NCI-H446 (cell line): ENCODE measurements at regions not wholly inside any gene's neighbourhood (a gene's known extent, or its start where the extent isn't known, plus 50 kb on each side); places are given as distances from the start of the nearest gene placed in this dataset.

ENCODE experiments used
- DNase-seq, 2 experiments: peaks; one replicate each; lab custom pipeline; 2025; lab: John Stamatoyannopoulos, UW

GRCh38 chr9:103919605-103920209, 174.4 kb upstream of the SMC2 start:
- no peak for DNase-seq

DNA sequence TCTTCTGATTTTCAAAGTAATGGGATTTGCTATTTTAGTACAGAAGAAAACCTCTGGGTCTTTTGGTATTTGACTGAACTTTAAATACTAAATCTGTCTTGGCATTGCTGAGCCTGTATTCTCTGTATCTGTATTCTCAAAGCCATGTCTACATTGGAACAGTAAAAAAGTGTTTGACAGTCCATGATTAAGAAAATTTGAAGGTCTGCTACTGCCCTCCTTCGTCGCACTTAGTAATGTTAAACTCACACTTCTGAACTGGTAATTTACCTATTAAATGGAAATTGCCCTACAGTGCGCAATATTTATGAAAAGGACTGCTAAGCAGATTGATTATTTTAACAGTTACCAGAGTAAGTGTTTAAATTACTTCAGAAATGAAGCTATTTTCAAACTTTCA, 165.7 kb upstream of the SMC2 start:
- no peak for DNase-seq

- no peak for DNase-seq
Observed at GRCh38 chr9:103941104-103941503, 153.0 kb upstream of the SMC2 start.

- no peak for DNase-seq
Observed at GRCh38 chr9:103942200-103942599, 151.9 kb upstream of the SMC2 start.

GRCh38 chr9:103942651-103943050, 151.5 kb upstream of the SMC2 start:
- DNase-seq = peak in 1 of 2 experiments; percentile 21

- DNase-seq = no peak
Observed at GRCh38 chr9:103949096-103949495, 145.0 kb upstream of the SMC2 start.

DNA sequence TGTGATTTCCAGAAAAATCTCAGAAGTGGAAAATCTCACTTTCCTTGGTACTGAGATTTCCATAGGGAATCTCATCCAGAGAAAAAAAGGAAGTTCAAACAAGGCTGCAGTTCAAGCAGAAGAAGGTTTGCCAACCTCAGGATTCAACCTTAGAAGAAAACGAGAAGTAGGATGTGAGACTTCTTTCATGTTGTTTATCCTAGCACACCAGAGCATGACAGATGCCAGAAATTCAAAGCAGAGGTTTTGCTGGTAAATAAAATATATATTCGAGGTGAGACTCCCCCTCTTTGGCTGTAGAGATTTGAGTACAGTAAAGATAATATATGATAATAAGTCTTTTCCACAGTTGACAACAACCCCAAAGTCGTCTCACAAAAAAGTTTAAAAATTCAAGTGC, 116.9 kb upstream of the SMC2 start:
- DNase-seq = no peak

- DNase-seq = no peak
Observed at GRCh38 chr9:103978396-103978795, 115.7 kb upstream of the SMC2 start.

GRCh38 chr9:103981912-103982311, 112.2 kb upstream of the SMC2 start:
- no peak for DNase-seq

DNA sequence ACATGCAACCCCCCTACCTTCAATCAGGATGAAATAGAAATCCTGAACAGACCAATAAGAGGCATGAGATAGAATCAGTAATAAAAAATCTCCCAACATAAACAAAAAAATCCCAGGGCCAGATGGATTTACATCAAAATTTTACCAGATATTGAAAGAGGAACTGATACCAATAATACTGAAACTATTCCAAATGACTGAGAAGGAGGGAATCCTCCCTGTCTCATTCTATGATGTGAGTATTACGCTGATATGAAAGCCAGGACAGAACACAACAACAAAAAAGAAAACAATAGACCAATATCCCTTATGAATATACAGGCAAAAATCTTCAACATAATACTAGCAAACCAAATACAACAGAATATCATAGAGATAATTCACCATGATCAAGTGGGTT, 109.0 kb upstream of the SMC2 start:
- DNase-seq = no peak

DNA sequence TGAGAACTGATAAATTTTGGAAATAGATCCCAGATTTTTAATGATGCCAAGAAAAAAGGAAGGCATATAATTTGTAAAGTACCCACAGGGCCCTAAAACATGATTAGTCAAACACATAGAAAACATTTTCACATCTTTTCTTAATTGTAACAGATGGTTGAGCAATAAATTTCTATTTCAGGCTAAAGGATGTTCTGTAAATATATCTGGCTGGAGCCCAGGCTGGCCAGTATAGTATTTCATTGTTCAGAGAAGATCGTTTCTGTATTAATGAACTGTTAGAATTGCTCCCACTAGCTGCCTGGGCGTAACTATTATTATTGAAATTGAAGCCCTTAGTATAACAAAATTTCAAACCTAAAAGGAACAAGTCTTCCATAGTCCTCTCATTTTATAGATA, 105.3 kb upstream of the SMC2 start:
- peak in 1 of 2 experiments; percentile 23 for DNase-seq

GRCh38 chr9:103990311-103990710, 103.8 kb upstream of the SMC2 start:
- no peak for DNase-seq

DNA sequence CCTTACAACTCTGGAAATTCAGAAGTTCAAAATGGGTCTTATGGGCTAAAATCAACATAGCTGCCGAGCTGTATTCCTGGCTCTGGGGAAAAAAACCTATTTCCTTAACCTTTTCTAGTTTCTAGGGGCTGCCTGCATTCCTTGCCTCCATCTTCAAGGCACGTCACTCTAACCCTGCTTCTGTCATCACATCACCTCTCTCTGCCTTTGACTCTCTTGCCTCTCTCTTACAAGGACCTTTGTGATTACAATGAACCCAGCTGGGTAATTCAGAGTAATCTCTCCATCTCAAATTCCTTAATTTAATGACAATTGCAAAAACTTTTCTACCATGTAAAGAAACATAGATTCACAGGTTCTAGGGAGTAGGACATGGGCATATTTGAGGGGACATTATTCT, 103.1 kb upstream of the SMC2 start:
- no peak for DNase-seq

DNA sequence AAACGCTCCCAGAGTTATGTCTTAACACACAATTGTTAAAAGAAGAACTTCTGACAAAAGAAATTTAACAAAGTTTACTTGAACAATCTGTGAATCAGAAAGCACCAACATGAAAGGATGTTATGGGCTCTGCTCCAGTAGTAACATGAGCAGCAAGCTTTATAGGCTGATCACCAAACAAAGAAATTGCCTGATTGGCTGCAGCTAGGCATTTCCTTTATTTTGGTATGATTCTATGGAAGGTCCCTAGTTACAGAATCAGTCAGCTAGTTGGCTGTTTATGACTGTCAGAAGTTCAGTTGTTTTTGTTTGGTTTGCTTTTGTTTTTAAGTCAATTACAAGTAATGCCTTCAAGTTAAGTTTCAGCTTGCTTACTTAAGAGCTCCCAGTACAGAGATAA, 102.4 kb upstream of the SMC2 start:
- DNase-seq = no peak

DNA sequence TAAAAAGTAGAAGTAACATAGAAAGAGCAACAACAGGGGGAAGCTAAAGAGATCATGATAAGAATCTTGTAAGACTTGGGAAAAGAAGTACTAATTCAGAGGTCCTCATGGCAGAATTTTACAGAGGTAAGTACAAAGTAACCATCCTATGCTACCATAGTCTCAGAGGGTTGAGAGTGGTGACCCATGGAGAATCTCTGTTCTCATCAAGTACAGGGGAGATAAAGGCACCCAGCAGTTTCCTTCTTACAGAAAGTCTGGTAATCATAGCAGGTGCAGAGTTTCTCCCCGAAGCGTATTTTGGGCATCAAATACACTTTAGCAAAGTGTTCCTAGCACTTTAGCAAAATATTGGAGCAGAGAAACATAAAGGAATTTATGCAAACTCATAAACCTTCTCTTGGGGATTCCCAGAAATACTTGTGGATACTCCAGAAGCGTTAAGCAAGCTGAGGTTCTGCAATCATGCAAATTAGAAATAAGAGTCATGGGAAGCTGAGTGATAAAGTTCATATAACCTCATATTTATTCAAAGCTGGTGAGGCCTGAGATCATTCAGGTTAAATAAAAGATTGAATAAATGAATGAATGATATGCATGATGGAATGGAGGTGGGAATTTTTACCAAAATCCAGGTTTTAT, 101.0 kb upstream of the SMC2 start:
- DNase-seq = no peak

- DNase-seq = peak in 1 of 2 experiments; percentile 48
Observed at GRCh38 chr9:103997856-103998370, 96.2 kb upstream of the SMC2 start.

GRCh38 chr9:103999375-104000062, 94.6 kb upstream of the SMC2 start:
- DNase-seq = no peak

DNA sequence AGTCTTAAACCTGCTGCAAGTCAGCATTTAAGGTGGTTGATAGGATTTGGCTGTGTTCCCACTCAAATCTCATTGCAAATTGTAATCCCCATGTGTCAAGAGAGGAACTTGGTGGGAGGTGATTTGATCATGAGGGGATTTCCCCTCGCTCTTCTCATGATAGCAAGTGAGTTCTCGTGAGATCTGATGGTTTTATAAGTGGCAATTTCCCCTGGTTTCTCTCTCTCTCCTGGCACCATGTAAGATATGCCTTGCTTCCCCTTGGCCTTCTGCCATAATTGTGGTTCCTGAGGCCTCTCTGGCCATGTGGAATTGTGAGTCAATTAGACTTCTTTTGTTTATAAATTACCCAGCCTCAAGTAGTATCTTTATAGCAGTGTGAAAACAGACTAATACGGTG, 84.3 kb upstream of the SMC2 start:
- no peak for DNase-seq

GRCh38 chr9:104022083-104022482, 72.0 kb upstream of the SMC2 start:
- DNase-seq = no peak

DNA sequence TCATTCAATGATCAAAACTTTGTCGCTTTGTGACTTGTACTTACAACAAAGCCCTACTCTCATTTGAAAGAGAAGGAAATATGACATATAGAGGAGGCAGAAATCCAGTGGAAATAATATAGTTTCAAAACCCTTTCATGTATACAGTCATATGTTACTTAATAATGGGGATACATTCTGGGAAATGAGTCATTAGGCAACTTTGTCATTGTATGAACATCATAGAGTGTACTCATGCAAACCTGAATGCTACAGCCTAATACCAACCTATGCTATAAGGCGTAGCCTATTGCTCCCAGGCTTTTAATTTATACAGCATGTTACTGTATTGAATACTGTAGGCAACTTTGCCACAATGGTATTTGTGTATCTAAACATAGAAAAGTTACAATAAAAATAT, 69.0 kb upstream of the SMC2 start:
- DNase-seq = no peak

GRCh38 chr9:104025945-104026344, 68.2 kb upstream of the SMC2 start:
- no peak for DNase-seq

GRCh38 chr9:104027295-104027694, 66.8 kb upstream of the SMC2 start:
- DNase-seq = no peak

DNA sequence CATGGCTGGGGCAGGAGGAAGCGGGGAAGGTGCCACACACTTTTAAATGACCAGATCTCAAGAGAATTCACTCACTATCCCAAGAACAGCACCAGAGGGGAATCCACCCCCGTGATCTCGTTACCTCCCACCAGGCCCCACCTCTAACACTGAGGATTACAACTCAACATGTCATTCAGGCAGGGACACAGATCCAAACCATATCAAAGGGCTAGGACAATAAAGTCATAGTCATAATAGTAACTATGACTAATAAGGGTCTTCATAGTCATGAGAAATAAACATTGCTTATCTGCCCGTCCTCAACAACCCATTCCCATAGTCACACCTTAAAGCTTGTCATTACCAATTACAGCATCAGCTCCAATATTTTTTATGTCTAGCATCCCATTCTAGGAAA, 65.3 kb upstream of the SMC2 start:
- DNase-seq = no peak
